K562 (cell line): ENCODE measurements at regions not wholly inside any gene's neighbourhood (a gene's known extent, or its start where the extent isn't known, plus 50 kb on each side); places are given as distances from the start of the nearest gene placed in this dataset.
A peak's percentile ranks its signal among the peaks of the same experiment; 100 is the strongest.

Experiments used
- ATF3 ChIP-seq, 2 experiments: fragments of 450-650 bp in 1 of 2; sonication (generic) in 1 of 2; formaldehyde crosslinking in 1 of 2; IDR thresholded peaks in 1 of 2; conservative IDR thresholded peaks in 1 of 2; 2 replicates each; pipeline versions ENCODE4 v1.6.1 to v1.8.1; 2016 to 2023; ENCODE audit warnings: mild to moderate bottlenecking in 2 of 2, moderate library complexity in 2 of 2, inconsistent platforms in 1 of 2, missing genetic modification reagents in 1 of 2
- CEBPG ChIP-seq, 3 experiments: fragments of 200-800 bp in 1 of 3; sonication (Bioruptor generic) in 1 of 3; sonication (generic) in 1 of 3; formaldehyde crosslinking in 1 of 3; IDR thresholded peaks in 2 of 3; conservative IDR thresholded peaks in 1 of 3; 2 replicates each; pipeline versions ENCODE4 v1.6.1 to v1.8.0; 2016 to 2022; ENCODE audit warnings: missing compliant biosample characterization in 2 of 3, missing genetic modification characterization in 2 of 3, mild to moderate bottlenecking in 1 of 3, missing genetic modification reagents in 1 of 3
- CHCHD3 ChIP-seq: fragments of 250-450 bp; sonication (Bioruptor Pico); IDR thresholded peaks from 2 replicates; pipeline ENCODE4 v2.1.2; 2022; ENCODE audit warnings: mild to moderate bottlenecking
- FOXP4 ChIP-seq: sonication (generic); formaldehyde crosslinking; IDR thresholded peaks from 2 replicates; pipeline ENCODE4 v1.8.0; 2022; ENCODE audit warnings: mild to moderate bottlenecking, missing genetic modification reagents, borderline replicate concordance
- HDAC2 ChIP-seq: fragments of 450-650 bp; IDR thresholded peaks from 2 replicates; pipeline ENCODE4 v1.6.1; 2016; ENCODE audit warnings: mild to moderate bottlenecking
- JUN ChIP-seq, 2 experiments: sonication (generic) in 1 of 2; formaldehyde crosslinking in 1 of 2; IDR thresholded peaks; 2 replicates each; pipeline versions ENCODE4 v1.6.1 to v1.8.0; 2012 to 2022; ENCODE audit warnings: borderline replicate concordance in 2 of 2, mild to moderate bottlenecking in 2 of 2, improper control_type of control experiment in 1 of 2, low read depth in 1 of 2, low read length in 1 of 2, missing genetic modification reagents in 1 of 2
- MEIS2 ChIP-seq: fragments of 450-650 bp; IDR thresholded peaks from 2 replicates; pipeline ENCODE4 v1.6.1; 2014; ENCODE audit warnings: mild to moderate bottlenecking; ENCODE audit not compliant: partially characterized antibody
- NFE2L1 ChIP-seq: fragments of 450-650 bp; IDR thresholded peaks from 2 replicates; pipeline ENCODE4 v1.6.1; 2016; ENCODE audit warnings: missing genetic modification characterization, low read depth, mild to moderate bottlenecking, missing compliant biosample characterization, moderate library complexity, borderline replicate concordance
- NR2C2 ChIP-seq, 2 experiments: fragments of 200-800 bp in 1 of 2; sonication (Bioruptor generic) in 1 of 2; sonication (generic) in 1 of 2; formaldehyde crosslinking in 1 of 2; IDR thresholded peaks; 2 replicates each; pipeline versions ENCODE4 v1.6.1 to v1.8.0; 2016 to 2022; ENCODE audit warnings: mild to moderate bottlenecking in 1 of 2, missing compliant biosample characterization in 1 of 2, missing genetic modification characterization in 1 of 2, missing genetic modification reagents in 1 of 2
- PBX2 ChIP-seq, 2 experiments: IDR thresholded peaks in 1 of 2; conservative IDR thresholded peaks in 1 of 2; 2 replicates each; pipeline ENCODE4 v1.6.1; 2016; ENCODE audit warnings: low read depth in 2 of 2, mild to moderate bottlenecking in 1 of 2, missing compliant biosample characterization in 1 of 2, missing genetic modification characterization in 1 of 2, moderate library complexity in 1 of 2
- RCOR1 ChIP-seq, 2 experiments: IDR thresholded peaks; 2 replicates each; pipeline ENCODE4 v1.6.1; 2012; ENCODE audit warnings: low read depth in 2 of 2, low read length in 2 of 2, borderline replicate concordance in 1 of 2, improper control_type of control experiment in 1 of 2
- SMARCE1 ChIP-seq: fragments of 450-650 bp; IDR thresholded peaks from 2 replicates; pipeline ENCODE4 v1.7.1; 2016; ENCODE audit warnings: mild to moderate bottlenecking
- TRIM24 ChIP-seq, 2 experiments: fragments of 450-650 bp; IDR thresholded peaks; 2 replicates each; pipeline ENCODE4 v1.6.1; 2016
- VEZF1 ChIP-seq: fragments of 200-800 bp; sonication (Bioruptor generic); IDR thresholded peaks from 2 replicates; pipeline ENCODE4 v1.6.1; 2017; ENCODE audit warnings: missing genetic modification characterization, missing compliant biosample characterization
- ZNF384 ChIP-seq: IDR thresholded peaks from 2 replicates; pipeline ENCODE4 v1.6.1; 2012; ENCODE audit warnings: low read depth, low read length, improper control_type of control experiment

DNA sequence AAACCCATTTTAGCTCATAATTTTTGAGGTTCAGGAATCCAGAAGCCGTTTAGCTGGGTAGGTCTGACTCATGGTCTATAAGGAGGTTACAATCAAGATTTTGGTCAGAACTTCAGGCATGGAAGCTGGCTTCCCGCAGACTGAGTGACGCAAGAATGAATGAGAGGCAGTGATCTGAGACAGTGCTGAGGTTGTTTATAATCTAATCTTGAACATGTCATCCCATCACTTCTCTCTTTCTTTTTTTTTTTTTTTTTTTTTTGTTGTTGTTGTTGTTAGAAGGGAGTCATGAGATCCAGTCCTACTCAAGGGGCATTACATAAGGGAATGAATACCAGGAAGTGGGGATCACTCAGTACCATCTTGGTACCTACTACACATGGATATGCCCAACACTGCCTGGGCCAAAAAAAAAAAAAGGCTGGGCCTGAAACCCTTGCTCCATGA lies 217.4 kb downstream of the DLEU7 start (continued):
- no peak for TF ChIP-seq PBX2 (CRISPR knock-in tag; IDR thresholded peaks at IDR 0.05; ENCODE audit: low read depth)
- TF ChIP-seq PBX2 (tag; conservative IDR thresholded peaks at IDR 0.05; ENCODE audit: low read depth) = 0 out of 2 replicates have a peak, but pooled peaks have one; percentile 48
- peak; percentile 79 for TF ChIP-seq ZNF384
- TF ChIP-seq SMARCE1 = peak; percentile 27; the same call in 1 of the 2 replicates
- peak; percentile 16; the same call in 1 of the 2 replicates for TF ChIP-seq VEZF1 (CRISPR knock-in tag)
- TF ChIP-seq ATF3 (IDR thresholded peaks at IDR 0.05) = peak; percentile 91
- TF ChIP-seq ATF3 (CRISPR knock-in tag; conservative IDR thresholded peaks at IDR 0.05) = no peak
- TF ChIP-seq FOXP4 = no peak
- TF ChIP-seq HDAC2 = 0 out of 2 replicates have a peak, but pooled peaks have one; percentile 35
- TF ChIP-seq MEIS2 = peak; percentile 49
- 0 out of 2 replicates have a peak, but pooled peaks have one; percentile 6 for TF ChIP-seq JUN (IDR thresholded peaks at IDR 0.05; ENCODE audit: borderline replicate concordance, low read depth, low read length)
- TF ChIP-seq JUN (CRISPR knock-in tag; IDR thresholded peaks at IDR 0.05; ENCODE audit: borderline replicate concordance) = no peak
- no peak for TF ChIP-seq NR2C2 (CRISPR knock-in tag; IDR thresholded peaks at IDR 0.05)
- TF ChIP-seq NR2C2 (tag; IDR thresholded peaks at IDR 0.05) = 0 out of 2 replicates have a peak, but pooled peaks have one; percentile 12
- TF ChIP-seq CHCHD3 (CRISPR knock-in tag) = no peak
- no peak for TF ChIP-seq NFE2L1 (tag)
- peak; percentile 83 for TF ChIP-seq CEBPG (CRISPR knock-in tag; IDR thresholded peaks at IDR 0.05)
- peak; percentile 87 to 94 for TF ChIP-seq CEBPG (tag; conservative IDR thresholded peaks at IDR 0.05 in 1 of 2, IDR thresholded peaks at IDR 0.05 in 1 of 2)
- TF ChIP-seq RCOR1 (IDR thresholded peaks at IDR 0.05; ENCODE audit: borderline replicate concordance in 1 of 2, low read depth in 2 of 2, low read length in 2 of 2) = peak in 1 of 2 experiments; percentile 95; a peak in 2 of 4 replicates
- TF ChIP-seq TRIM24 (IDR thresholded peaks at IDR 0.05) = peak in 1 of 2 experiments; percentile 18; a peak in 1 of 4 replicates
